ENCODE measurements at regions not wholly inside any gene's neighbourhood (a gene's known extent, or its start where the extent isn't known, plus 50 kb on each side); places are given as distances from the start of the nearest gene placed in this dataset.

- Histone ChIP-seq H3K36me3 (ENCODE audit: control insufficient read depth in 1 of 2, insufficient read depth in 2 of 2, low read length in 2 of 2) (no peaks in the 10 kb centered on the region), H4K20me1 (ENCODE audit: insufficient read depth) (no peaks in the 10 kb centered on the region), H3K79me2 (ENCODE audit: insufficient read depth, low read length) (no peaks in the 10 kb centered on the region), H3K9me2 (ENCODE audit: insufficient read depth) (no peaks in the 10 kb centered on the region), H2AFZ (ENCODE audit: low read depth, low read length, poor library complexity, severe bottlenecking) (no peak overlapping the region), H3K27ac (ENCODE audit: low read depth, low read length) (no peak overlapping the region), H3K4me2 (ENCODE audit: low read length) (no peak overlapping the region), H3K9me3 (ENCODE audit: control insufficient read depth in 1 of 2, insufficient read depth in 1 of 2, low read depth in 1 of 2, low read length in 2 of 2) (no peaks in the 10 kb centered on the region; a peak in 1 of 4 replicates), H3K9ac (ENCODE audit: low read length) (no peak overlapping the region), H3K27me3 (ENCODE audit: insufficient read depth, low read length) (no peaks in the 10 kb centered on the region), H3K4me1 (ENCODE audit: control insufficient read depth in 1 of 2, insufficient read depth in 2 of 2, low read length in 2 of 2) (peaks cover 0 to 5% of the 10 kb centered on the region in 2 experiments; a peak in 2 of 4 replicates), H3K4me3 (replicated peaks in 1 of 2; ENCODE audit: low read depth in 1 of 2, low read length in 2 of 2) (no peak overlapping the region)
- DNase-seq (ENCODE audit: low read depth, low spot score), result no peak
- BruUV-seq (replicated peaks), result no TSS peak
- RAD21 ChIA-PET (ENCODE audit: low non-redundant PET in 1 of 2, low total read pairs in 2 of 2, uncharacterized antibody in 2 of 2, unreplicated experiment in 2 of 2), result no interaction called here
- POLR2A ChIA-PET, result no interaction called here
- TF ChIP-seq CBX3 (IDR thresholded peaks at IDR 0.05; ENCODE audit: low read depth), result no peak
- TF ChIP-seq RAD21 (IDR thresholded peaks at IDR 0.05; ENCODE audit: low read depth), result no peak
- TF ChIP-seq ELF1 (IDR thresholded peaks at IDR 0.05; ENCODE audit: borderline replicate concordance, low read depth), result no peak
- no peak for TF ChIP-seq ZFX (IDR thresholded peaks at IDR 0.05)
- no peak for TF ChIP-seq ZBTB33 (IDR thresholded peaks at IDR 0.05; ENCODE audit: extremely low read depth, insufficient replicate concordance, low read length)
- TF ChIP-seq EZH2 (IDR thresholded peaks at IDR 0.05), result no peak
- no peak for TF ChIP-seq CTCF (IDR thresholded peaks at IDR 0.05 in 2 of 3, conservative IDR thresholded peaks at IDR 0.05 in 1 of 3; ENCODE audit: borderline replicate concordance in 1 of 3, insufficient read depth in 1 of 3, low read depth in 2 of 3, low read length in 2 of 3)
- TF ChIP-seq EZH2phosphoT487 (IDR thresholded peaks at IDR 0.05; ENCODE audit: borderline replicate concordance), result no peak
- TF ChIP-seq EGR1 (IDR thresholded peaks at IDR 0.05; ENCODE audit: low read depth), result no peak
- TF ChIP-seq, protein P1, sequence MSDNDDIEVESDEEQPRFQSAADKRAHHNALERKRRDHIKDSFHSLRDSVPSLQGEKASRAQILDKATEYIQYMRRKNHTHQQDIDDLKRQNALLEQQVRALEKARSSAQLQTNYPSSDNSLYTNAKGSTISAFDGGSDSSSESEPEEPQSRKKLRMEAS (IDR thresholded peaks at IDR 0.05), result no peak
- no peak for TF ChIP-seq POLR2AphosphoS5 (IDR thresholded peaks at IDR 0.05; ENCODE audit: low read depth, low read length)
- no peak for TF ChIP-seq POLR2A (IDR thresholded peaks at IDR 0.05; ENCODE audit: borderline replicate concordance, extremely low read depth, insufficient read depth, insufficient read length)
- TF ChIP-seq REST (IDR thresholded peaks at IDR 0.05; ENCODE audit: low read depth), result no peak
- TF ChIP-seq TCF7L2 (IDR thresholded peaks at IDR 0.05; ENCODE audit: borderline replicate concordance, extremely low read depth, insufficient read depth, insufficient read length), result no peak
- TF ChIP-seq YY1 (IDR thresholded peaks at IDR 0.05; ENCODE audit: extremely low read depth, insufficient replicate concordance, low read depth, low read length), result no peak
- TF ChIP-seq SIN3A (IDR thresholded peaks at IDR 0.05; ENCODE audit: low read depth), result no peak
- CTCF ChIA-PET, result no interaction called here
- ATAC-seq, result no peak
- intact Hi-C loops (cut with micrococcal nuclease), result no loop called here
Observed at GRCh38 chr21:36582271-36582670, 102.3 kb upstream of the CLDN14 start.
